Left ventricle myocardium inferior (tissue), 1 donor: ENCODE measurements at regions not wholly inside any gene's neighbourhood (a gene's known extent, or its start where the extent isn't known, plus 50 kb on each side); places are given as distances from the start of the nearest gene placed in this dataset.

Experiments
- DNase-seq: peaks from one replicate; pipeline ENCODE4 v3.0.0-alpha.2; 2020
- H3K27ac ChIP-seq: fragments of 200-600 bp; replicated peaks from 2 replicates; pipeline ENCODE4 v1.8.0; 2021
- H3K27me3 ChIP-seq: fragments of 200-600 bp; 2 replicates; pipeline ENCODE4 v1.8.0; 2021; ENCODE audit warnings: low read depth
- H3K36me3 ChIP-seq: fragments of 200-600 bp; 2 replicates; pipeline ENCODE4 v1.8.0; 2021
- H3K4me1 ChIP-seq: fragments of 200-600 bp; 2 replicates; pipeline ENCODE4 v1.8.0; 2021
- H3K4me3 ChIP-seq: fragments of 200-600 bp; 2 replicates; pipeline ENCODE4 v1.8.0; 2021; ENCODE audit warnings: mild to moderate bottlenecking, moderate library complexity
- H3K9me3 ChIP-seq: fragments of 200-600 bp; replicated peaks from 2 replicates; pipeline ENCODE4 v1.8.0; 2021
- intact Hi-C: fragments of 100-400 bp; cut with micrococcal nuclease; formaldehyde crosslinking; loops from one replicate; pipeline ENCODE4 v1.11.0; 2022
- TF ChIP-seq, protein P1 (sequence below): fragments of 200-600 bp; IDR thresholded peaks from 2 replicates; pipeline ENCODE4 v1.8.0; 2021; ENCODE audit warnings: antibody characterized with exemption, mild to moderate bottlenecking, borderline replicate concordance
- donor health status: DM: no; HTN: yes; CAD: no; lungs with severe emphysema.

DNA sequence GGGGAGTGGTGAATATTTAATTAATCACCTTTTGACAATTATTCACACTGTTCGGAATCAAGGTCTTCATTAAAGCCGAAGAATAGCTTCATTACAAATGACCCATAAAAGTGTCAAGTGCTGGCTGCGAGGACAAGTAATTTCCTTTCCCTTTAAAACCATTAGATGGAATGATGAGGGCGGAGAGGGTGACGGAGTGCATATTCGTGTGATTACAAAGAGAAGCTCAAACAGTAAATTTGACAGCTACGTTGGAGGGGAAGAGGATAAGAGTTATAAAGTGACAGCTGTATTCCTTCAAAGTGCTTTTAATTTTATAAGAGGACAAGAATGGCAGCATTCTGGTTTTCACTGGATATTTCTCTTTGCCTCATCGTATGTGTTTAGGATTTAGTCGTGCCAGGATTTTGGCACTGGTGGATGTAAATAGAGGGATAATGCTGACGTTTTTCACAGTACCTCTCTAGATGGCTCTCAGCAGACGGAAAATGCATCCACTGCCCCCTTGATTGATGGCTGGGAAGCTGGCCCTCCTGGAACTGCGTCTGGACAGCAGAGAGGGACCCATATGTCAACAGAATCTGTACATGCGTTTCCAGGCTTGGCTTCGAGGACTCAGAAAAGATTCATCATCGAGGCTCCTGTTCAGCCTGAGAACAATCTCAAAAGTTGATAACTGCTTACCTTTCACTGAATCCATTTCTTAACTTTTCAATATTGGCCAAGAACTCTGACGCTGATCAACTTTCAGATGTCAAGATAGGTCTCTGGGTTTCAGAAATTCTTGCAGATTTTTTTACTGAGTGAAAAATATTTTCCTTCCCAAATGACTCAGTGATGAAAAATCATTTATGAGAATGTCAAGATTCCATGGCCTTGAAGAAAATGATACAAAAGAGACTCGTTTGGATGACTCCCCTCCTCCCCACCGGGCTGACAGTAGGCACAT is 50.4 kb upstream of the IRX2 start:
- DNase-seq: no peak
- intact Hi-C loops: no loop called here
- Histone ChIP-seq H3K27ac (no peak overlapping the region), H3K9me3 (no peaks in the 10 kb centered on the region), H3K36me3 (no peaks in the 10 kb centered on the region), H3K4me3 (no peak overlapping the region), H3K27me3 (peaks cover 74% of the 10 kb centered on the region), H3K4me1 (no peaks in the 10 kb centered on the region)
- TF ChIP-seq, protein P1, sequence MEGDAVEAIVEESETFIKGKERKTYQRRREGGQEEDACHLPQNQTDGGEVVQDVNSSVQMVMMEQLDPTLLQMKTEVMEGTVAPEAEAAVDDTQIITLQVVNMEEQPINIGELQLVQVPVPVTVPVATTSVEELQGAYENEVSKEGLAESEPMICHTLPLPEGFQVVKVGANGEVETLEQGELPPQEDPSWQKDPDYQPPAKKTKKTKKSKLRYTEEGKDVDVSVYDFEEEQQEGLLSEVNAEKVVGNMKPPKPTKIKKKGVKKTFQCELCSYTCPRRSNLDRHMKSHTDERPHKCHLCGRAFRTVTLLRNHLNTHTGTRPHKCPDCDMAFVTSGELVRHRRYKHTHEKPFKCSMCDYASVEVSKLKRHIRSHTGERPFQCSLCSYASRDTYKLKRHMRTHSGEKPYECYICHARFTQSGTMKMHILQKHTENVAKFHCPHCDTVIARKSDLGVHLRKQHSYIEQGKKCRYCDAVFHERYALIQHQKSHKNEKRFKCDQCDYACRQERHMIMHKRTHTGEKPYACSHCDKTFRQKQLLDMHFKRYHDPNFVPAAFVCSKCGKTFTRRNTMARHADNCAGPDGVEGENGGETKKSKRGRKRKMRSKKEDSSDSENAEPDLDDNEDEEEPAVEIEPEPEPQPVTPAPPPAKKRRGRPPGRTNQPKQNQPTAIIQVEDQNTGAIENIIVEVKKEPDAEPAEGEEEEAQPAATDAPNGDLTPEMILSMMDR: no peak
